ENCODE measurements at regions not wholly inside any gene's neighbourhood (a gene's known extent, or its start where the extent isn't known, plus 50 kb on each side); places are given as distances from the start of the nearest gene placed in this dataset.
A peak's percentile ranks its signal among the peaks of the same experiment; 100 is the strongest.

DNA sequence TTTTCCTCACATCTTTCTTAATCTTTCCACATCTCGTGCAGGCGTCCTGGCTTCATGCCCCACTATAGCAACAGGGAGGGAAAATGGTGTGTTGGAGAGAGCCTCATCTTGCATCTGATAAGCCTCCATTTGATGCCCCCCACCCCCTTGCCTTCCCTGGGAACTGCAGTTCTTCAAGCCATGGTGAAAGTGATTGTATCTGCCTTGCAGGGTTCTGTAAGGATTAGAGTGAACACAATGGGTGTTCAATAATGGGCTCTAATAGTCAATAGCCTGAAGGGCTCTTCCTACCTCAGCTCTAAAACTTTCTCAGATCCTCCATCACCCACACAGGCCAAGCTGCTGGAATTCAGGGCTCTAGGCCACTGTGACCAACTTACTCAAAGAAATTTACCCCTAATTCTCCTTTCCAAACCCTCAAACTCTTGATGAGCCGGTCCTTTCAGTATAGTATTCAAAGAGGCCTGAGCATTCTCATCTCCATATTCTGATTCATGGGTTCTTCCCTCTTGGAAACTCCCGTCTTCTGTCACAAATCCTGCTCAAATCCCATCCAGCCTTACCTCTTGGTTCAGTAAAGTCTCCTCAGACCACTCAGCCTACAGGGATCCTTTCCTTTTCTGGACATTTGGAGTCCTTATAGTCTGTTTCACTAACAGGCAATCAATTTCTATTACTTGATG lies 128.3 kb upstream of the TRIM2 start:
- DNase-seq (ENCODE audit: low spot score), result no peak

GRCh38 chr4:153076861-153077260 lies 127.4 kb upstream of the TRIM2 start:
- no peak for DNase-seq (ENCODE audit: low spot score)

- DNase-seq (ENCODE audit: low spot score), result no peak
Observed at GRCh38 chr4:153079857-153080391, 124.3 kb upstream of the TRIM2 start.

GRCh38 chr4:153081006-153081580 lies 123.2 kb upstream of the TRIM2 start:
- DNase-seq (ENCODE audit: low spot score), result no peak

DNA sequence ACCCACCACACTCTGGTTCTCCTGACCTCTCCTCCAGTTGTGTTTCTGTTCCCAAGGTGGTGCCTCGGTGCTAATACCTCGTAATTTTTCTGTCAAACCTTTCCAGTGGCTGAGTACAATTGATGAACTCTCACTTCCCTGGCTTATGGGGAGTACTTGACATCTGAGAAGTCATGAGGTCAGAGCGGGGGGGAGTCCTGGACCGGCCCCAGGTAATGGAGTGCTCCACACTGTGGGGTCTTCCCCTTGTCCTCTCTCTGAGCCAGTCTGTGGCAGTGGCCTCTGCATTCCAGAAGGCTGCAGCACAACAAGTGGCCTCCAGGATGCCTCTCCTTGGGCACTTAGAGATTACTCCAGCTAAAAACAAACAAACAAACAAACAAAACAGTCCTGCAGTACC lies 122.5 kb upstream of the TRIM2 start:
- DNase-seq (ENCODE audit: low spot score), result no peak

- DNase-seq (ENCODE audit: low spot score), result no peak
Observed at GRCh38 chr4:153082322-153083301, 121.6 kb upstream of the TRIM2 start.

- peak; percentile 67 for DNase-seq (ENCODE audit: low spot score)
Observed at GRCh38 chr4:153083447-153083947, 120.7 kb upstream of the TRIM2 start.

- DNase-seq (ENCODE audit: low spot score), result no peak
Observed at GRCh38 chr4:153084224-153084979, 119.8 kb upstream of the TRIM2 start.

- DNase-seq (ENCODE audit: low spot score), result peak; percentile 82
Observed at GRCh38 chr4:153084980-153085630, 119.1 kb upstream of the TRIM2 start.

DNA sequence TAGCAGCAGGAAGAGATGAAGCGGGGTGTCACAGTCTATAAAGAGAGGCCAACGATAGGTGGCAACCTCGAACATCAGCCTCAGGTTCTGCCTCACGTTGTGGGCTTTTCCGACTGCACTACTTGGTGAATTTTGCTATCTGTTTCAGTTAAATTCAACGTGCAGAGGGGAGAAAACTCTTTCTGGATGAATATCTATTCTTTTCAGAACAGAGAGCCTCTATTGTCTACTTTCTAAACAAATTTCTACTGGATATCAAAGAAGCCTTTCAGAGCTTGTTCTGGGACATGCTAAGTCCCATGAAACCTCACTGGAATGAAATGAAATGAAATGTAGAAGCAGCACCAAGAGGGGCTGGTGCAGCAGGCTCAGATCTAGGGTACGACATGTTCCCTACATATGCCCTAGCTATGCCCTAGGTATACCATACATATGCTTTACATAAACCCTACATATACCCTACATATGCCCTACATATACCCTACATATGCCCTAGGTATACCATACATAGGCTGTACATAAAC lies 116.5 kb upstream of the TRIM2 start:
- no peak for DNase-seq (ENCODE audit: low spot score)

- DNase-seq (ENCODE audit: low spot score), result no peak
Observed at GRCh38 chr4:153089742-153090141, 114.5 kb upstream of the TRIM2 start.

GRCh38 chr4:153090181-153090580 lies 114.1 kb upstream of the TRIM2 start:
- DNase-seq (ENCODE audit: low spot score), result no peak

DNA sequence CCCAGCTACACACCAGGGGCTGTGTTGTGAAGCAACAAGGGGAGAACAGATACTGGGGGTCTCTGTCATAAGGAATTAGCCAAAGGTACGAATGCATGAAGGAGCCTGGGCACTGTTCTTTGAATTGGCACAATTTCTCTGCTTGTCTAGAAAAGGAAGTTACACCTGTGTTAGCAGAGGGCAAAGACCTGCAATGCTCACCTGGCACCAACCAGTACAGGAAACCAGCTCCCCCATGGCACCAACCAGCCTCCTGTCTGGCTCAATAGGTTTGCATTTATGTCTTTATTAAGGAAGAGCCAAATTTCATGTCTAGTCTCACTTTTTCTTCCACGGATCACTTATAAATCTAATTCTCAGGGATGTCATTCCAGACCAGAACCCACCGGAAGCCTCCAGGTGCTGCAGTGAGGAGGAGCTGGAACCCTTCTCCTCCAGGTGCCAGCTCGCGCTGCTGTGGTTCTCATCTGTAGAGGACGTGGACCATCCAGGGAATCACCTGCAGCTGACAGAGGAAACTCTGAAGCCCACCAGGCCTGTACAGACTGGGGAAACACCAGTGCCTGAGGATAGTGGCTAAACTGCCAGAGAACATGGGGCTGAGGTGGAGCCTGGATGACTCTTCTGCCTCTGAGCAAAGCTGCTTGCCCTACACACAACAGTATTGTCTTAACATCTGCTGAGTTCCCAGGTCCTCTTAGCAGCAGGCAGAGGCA lies 113.4 kb upstream of the TRIM2 start:
- no peak for DNase-seq (ENCODE audit: low spot score)

DNA sequence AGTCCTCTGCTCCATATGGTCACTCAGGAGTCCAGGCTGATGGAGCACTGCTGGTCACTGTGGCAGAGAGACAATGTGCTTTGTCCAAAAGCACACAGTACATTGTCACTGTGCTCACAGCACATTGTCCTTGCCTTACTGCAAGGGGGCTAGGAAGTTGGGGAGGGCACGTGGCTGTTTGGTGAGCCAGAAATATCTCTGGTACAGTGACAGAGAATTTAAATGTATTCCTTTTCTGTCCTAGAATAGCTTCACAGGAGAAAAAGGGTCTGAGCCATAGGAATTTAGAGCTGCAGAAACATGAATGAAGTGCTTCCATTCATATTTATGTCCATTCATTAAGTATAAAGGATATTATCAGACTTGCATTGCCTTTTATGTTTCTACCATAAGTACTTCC lies 110.8 kb upstream of the TRIM2 start:
- no peak for DNase-seq (ENCODE audit: low spot score)

DNA sequence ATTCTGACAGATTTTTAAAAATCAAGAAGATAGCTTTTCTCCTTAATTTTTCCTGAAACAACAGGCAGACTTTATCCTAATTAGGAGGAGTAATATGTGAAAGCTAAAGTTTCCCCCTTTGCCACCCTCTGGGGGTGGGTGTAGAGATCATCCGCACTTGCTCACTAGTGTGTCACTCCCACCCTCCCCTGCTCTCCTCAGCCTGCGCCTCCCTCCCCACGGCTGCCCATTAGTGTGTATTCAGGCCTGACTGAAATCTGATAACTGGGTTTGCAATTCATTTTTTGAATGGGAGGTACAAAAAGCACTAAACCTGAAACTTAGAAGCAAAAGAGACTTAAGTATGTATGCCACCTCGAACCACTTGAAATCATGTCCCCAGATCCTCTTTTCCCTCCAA lies 110.4 kb upstream of the TRIM2 start:
- no peak for DNase-seq (ENCODE audit: low spot score)

- DNase-seq (ENCODE audit: low spot score), result no peak
Observed at GRCh38 chr4:153094435-153094834, 109.8 kb upstream of the TRIM2 start.

DNA sequence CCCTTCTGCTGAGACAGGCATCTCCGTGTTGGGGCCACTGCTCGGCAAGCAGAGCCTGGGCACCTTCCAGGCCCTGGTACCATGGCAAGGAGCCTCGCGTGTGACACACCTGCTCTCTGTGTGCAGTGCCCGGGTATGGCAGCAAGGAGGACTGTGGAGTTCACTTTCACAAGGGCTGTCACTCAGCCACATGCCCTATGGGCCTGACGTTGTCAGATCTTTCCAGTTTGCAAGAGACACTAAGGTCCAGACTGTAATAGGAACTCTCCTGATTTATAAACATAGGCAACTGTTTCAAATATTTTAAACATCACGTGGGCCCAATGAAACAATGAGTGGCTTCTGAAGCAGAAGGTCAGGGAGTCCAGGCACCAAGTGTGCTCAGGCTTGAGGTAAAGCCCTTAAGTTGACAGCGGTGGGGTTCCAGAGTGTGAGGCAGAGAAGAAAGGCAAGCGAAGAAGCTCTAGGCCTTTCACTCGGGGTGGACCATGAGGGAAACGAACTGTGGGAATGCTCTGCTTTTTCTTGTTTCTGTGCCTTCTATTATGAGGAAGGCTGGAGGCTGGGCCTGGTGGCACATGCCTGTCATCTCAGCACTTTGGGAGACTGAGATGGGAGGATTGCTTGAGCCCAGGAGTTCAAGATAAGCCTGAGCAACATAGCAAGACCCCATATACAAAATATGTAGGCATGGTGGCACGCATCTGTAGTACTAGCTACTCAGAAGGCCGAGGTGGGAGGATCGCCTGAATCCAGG lies 108.6 kb upstream of the TRIM2 start:
- no peak for DNase-seq (ENCODE audit: low spot score)

DNA sequence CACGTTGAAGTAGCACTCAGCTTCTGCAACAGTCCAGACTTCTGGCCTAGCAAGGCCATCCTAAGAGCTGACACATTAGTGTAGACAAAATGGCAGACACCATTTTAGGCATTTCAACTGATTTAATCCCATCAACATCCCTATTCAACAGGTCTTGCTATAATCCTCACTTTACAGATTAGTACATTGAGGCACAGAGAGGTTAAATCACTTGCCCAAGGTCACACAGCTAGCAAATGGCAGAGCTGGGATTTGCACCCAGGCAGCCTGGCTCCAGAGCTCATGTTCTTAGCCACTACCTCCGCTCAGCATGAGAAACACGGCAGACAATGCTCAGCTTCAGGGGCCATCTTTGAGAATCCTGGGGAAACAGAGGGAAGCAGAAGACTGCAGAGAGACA lies 107.9 kb upstream of the TRIM2 start:
- DNase-seq (ENCODE audit: low spot score), result no peak

- no peak for DNase-seq (ENCODE audit: low spot score)
Observed at GRCh38 chr4:153098427-153098826, 105.8 kb upstream of the TRIM2 start.

All from ureter (tissue), 1 donor.